Parathyroid adenoma (tissue), 2 donors: ENCODE measurements at regions not wholly inside any gene's neighbourhood (a gene's known extent, or its start where the extent isn't known, plus 50 kb on each side); places are given as distances from the start of the nearest gene placed in this dataset.

Source experiments
- H2AFZ ChIP-seq: fragments of 300-600 bp; sonication (generic); one replicate; pipeline ENCODE4 v1.7.0; 2017; ENCODE audit warnings: antibody characterized with exemption, mild to moderate bottlenecking
- H3K27ac ChIP-seq: fragments of 300-600 bp; sonication (generic); one replicate; pipeline ENCODE4 v1.7.0; 2017
- H3K27me3 ChIP-seq: fragments of 300-600 bp; sonication (generic); one replicate; pipeline ENCODE4 v1.7.0; 2017; ENCODE audit warnings: low read length; ENCODE audit not compliant: control insufficient read depth, insufficient read depth
- H3K36me3 ChIP-seq: fragments of 300-600 bp; sonication (generic); one replicate; pipeline ENCODE4 v1.7.0; 2017; ENCODE audit warnings: low read length; ENCODE audit not compliant: control insufficient read depth, insufficient read depth
- H3K4me1 ChIP-seq: fragments of 300-600 bp; sonication (generic); one replicate; pipeline ENCODE4 v1.7.0; 2017; ENCODE audit warnings: control low read depth
- H3K4me2 ChIP-seq: fragments of 300-600 bp; sonication (generic); one replicate; pipeline ENCODE4 v1.7.0; 2017; ENCODE audit warnings: low read length
- H3K4me3 ChIP-seq: fragments of 300-600 bp; sonication (generic); one replicate; pipeline ENCODE4 v1.7.0; 2017; ENCODE audit warnings: low read depth, low read length
- H3K79me2 ChIP-seq: fragments of 300-600 bp; sonication (generic); one replicate; pipeline ENCODE4 v1.7.0; 2017; ENCODE audit warnings: control low read depth
- H3K9ac ChIP-seq: fragments of 300-600 bp; sonication (generic); one replicate; pipeline ENCODE4 v1.7.0; 2017; ENCODE audit warnings: mild to moderate bottlenecking
- H3K9me3 ChIP-seq: fragments of 300-600 bp; sonication (generic); one replicate; pipeline ENCODE4 v1.7.0; 2017; ENCODE audit warnings: low read length; ENCODE audit not compliant: control insufficient read depth
- TF ChIP-seq, protein P1 (sequence below): fragments of 300-600 bp; sonication (generic); IDR thresholded peaks from one replicate; pipeline ENCODE4 v1.7.0; 2017; ENCODE audit warnings: antibody characterized with exemption, mild to moderate bottlenecking
- donor health status: primary hyperparathyroidism.

DNA sequence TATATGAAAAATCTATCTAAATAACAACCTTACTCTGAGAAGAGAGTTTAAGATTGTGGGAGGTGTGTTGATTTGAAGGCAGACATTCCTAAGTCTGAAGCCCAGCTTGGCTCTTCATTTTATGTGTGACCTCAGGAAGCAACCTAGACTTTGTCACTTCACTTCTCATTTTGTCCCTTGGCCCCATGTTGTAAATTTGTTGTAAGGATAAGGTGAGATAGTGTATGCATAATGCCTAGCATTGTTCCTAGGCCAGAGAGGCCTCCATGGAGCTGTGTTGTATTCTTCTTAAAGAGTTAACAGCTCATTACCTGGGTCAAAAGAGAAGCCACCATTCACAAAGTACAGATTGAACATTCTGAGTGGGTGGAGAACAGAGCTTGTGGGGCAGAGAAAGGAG is 1084.4 kb upstream of the SLIT2 start:
- H3K27me3 ChIP-seq = no peaks in the 10 kb centered on the region
- no peaks in the 10 kb centered on the region for H3K4me1 ChIP-seq
- H3K9me3 ChIP-seq = no peaks in the 10 kb centered on the region
- no peak overlapping the region for H3K4me3 ChIP-seq
- no peak overlapping the region for H3K4me2 ChIP-seq
- no peak overlapping the region for H3K27ac ChIP-seq
- H3K79me2 ChIP-seq = no peaks in the 10 kb centered on the region
- no peak overlapping the region for H2AFZ ChIP-seq
- H3K9ac ChIP-seq = no peak overlapping the region
- TF ChIP-seq, protein P1, sequence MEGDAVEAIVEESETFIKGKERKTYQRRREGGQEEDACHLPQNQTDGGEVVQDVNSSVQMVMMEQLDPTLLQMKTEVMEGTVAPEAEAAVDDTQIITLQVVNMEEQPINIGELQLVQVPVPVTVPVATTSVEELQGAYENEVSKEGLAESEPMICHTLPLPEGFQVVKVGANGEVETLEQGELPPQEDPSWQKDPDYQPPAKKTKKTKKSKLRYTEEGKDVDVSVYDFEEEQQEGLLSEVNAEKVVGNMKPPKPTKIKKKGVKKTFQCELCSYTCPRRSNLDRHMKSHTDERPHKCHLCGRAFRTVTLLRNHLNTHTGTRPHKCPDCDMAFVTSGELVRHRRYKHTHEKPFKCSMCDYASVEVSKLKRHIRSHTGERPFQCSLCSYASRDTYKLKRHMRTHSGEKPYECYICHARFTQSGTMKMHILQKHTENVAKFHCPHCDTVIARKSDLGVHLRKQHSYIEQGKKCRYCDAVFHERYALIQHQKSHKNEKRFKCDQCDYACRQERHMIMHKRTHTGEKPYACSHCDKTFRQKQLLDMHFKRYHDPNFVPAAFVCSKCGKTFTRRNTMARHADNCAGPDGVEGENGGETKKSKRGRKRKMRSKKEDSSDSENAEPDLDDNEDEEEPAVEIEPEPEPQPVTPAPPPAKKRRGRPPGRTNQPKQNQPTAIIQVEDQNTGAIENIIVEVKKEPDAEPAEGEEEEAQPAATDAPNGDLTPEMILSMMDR = no peak
- H3K36me3 ChIP-seq = no peaks in the 10 kb centered on the region

DNA sequence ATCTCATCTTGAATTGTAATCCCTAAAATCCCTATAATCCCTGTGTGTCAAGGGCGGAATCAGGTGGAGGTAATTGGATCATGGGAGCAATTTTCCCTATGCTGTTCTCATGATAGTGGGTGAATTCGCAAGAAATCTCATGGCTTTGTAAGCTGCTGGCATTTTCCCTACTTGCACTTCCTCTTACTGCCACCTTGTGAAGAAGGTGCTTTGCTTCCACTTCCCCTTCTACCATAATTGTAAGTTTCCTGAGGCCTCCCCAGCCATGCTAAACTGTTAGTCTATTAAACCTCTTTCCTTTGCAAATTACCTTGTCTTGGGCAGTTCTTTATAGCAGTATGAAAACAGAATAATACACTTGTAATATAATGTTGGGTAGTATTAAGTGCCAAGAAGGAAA is 1087.4 kb upstream of the SLIT2 start:
- H3K9me3 ChIP-seq = no peaks in the 10 kb centered on the region
- TF ChIP-seq, protein P1 = no peak
- no peak overlapping the region for H3K27ac ChIP-seq
- no peak overlapping the region for H3K9ac ChIP-seq
- no peak overlapping the region for H2AFZ ChIP-seq
- H3K27me3 ChIP-seq = no peaks in the 10 kb centered on the region
- no peak overlapping the region for H3K4me3 ChIP-seq
- H3K4me1 ChIP-seq = no peaks in the 10 kb centered on the region
- no peak overlapping the region for H3K4me2 ChIP-seq
- no peaks in the 10 kb centered on the region for H3K79me2 ChIP-seq
- H3K36me3 ChIP-seq = no peaks in the 10 kb centered on the region

DNA sequence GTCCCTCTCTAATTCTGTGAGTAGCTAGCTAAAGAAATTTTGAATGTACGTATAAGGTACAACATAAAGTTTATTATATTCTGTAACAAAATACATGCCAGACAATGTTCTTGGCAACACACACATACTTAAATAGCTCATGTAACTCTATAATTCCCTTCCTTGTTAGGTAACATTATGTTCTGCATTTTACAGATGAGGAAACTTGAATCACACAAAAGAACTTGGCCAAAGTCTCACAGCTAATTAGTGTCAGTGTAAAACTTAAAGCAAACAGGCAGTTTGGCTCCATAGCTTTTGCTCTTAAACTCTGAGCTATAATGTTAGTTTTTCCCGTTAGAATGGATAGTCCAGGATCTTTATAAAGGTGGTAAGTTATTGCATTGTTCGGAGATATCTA is 1091.8 kb upstream of the SLIT2 start:
- H3K4me3 ChIP-seq = no peak overlapping the region
- H3K9me3 ChIP-seq = no peaks in the 10 kb centered on the region
- H3K79me2 ChIP-seq = no peaks in the 10 kb centered on the region
- H3K36me3 ChIP-seq = no peaks in the 10 kb centered on the region
- no peak overlapping the region for H3K4me2 ChIP-seq
- H3K9ac ChIP-seq = no peak overlapping the region
- no peaks in the 10 kb centered on the region for H3K4me1 ChIP-seq
- TF ChIP-seq, protein P1 = no peak
- H3K27me3 ChIP-seq = no peaks in the 10 kb centered on the region
- H2AFZ ChIP-seq = no peak overlapping the region
- no peak overlapping the region for H3K27ac ChIP-seq

DNA sequence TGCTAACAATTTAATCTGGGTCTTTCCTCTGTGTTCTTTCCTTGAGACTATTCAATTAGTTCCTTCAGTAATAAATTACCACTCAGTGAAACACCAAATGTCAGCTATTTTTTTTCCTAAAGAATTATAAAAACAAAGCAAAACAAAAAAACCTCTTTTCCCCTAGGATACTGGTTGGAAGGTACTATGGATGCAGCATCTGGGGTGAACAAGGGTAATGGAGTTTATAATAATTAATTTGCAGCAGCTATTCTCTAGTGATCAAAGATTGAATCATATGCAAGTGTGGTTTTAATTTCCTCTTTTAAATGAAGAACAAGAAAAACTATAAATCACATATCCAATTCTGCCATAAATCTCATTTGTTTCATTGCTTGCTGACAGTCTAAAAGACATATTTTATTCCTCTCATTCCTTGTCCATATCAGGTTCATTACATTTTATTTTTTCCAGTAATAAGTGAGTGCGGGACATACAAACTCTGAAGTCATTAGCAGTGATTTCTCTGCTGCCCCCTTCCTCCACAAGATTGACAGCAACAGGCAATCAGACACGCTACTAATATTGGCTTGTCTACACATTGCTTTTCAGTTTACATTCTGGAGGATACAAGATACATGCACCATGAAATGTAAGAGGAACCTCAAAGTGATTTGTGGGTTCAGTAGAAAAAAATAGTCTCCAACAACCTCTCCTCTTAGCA is 1093.4 kb upstream of the SLIT2 start:
- Histone ChIP-seq H3K27ac (no peak overlapping the region), H3K36me3 (no peaks in the 10 kb centered on the region), H3K4me3 (no peak overlapping the region), H3K27me3 (no peaks in the 10 kb centered on the region), H3K9me3 (no peaks in the 10 kb centered on the region), H3K9ac (no peak overlapping the region), H2AFZ (no peak overlapping the region), H3K4me1 (no peaks in the 10 kb centered on the region), H3K4me2 (no peak overlapping the region), H3K79me2 (no peaks in the 10 kb centered on the region)
- TF ChIP-seq, protein P1 = no peak

DNA sequence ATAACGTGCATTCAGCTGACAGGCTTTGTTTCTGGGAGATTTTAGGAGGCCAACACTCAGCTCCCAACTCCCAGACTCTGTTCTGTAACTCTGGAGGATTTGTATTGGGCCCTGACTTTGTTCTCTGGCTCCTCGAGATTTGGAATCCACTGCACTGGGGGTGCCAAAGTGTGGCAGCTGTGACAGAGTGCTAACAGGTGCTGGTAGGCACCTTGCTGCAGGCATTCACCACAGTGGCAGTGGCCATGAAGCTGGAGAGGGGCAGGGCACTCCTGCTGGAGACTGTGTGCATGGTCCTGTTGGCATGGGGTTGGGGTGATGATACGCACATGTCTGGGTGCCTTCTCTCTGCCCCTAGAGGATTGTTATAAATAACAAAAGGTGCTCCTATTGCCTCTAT is 1094.9 kb upstream of the SLIT2 start:
- no peaks in the 10 kb centered on the region for H3K27me3 ChIP-seq
- H3K4me3 ChIP-seq = no peak overlapping the region
- H3K4me2 ChIP-seq = no peak overlapping the region
- H3K36me3 ChIP-seq = no peaks in the 10 kb centered on the region
- H3K4me1 ChIP-seq = no peaks in the 10 kb centered on the region
- H3K9me3 ChIP-seq = no peaks in the 10 kb centered on the region
- no peak overlapping the region for H3K27ac ChIP-seq
- no peak overlapping the region for H3K9ac ChIP-seq
- H2AFZ ChIP-seq = no peak overlapping the region
- TF ChIP-seq, protein P1 = no peak
- no peaks in the 10 kb centered on the region for H3K79me2 ChIP-seq
